ENCODE measurements at regions not wholly inside any gene's neighbourhood (a gene's known extent, or its start where the extent isn't known, plus 50 kb on each side); places are given as distances from the start of the nearest gene placed in this dataset.
A peak's percentile ranks its signal among the peaks of the same experiment; 100 is the strongest.

GRCh38 chr9:7967093-7967827, 167.7 kb upstream of the DMAC1 start:
- Histone ChIP-seq H2BK5ac (ENCODE audit: low read depth, low read length) (no peak overlapping the region), H2AFZ (ENCODE audit: low read length) (peak overlapping the region; percentile 36; the same call in 1 of the 2 replicates), H2BK120ac (replicated peaks; ENCODE audit: low read depth, low read length) (no peak overlapping the region), H3K18ac (ENCODE audit: extremely low read depth, low read length) (no peak overlapping the region; the same call in 1 of the 2 replicates), H3K4me2 (ENCODE audit: insufficient read depth in 1 of 2, low read depth in 2 of 2, low read length in 2 of 2) (no peak overlapping the region), H3K9ac (replicated peaks in 1 of 4; ENCODE audit: extremely low read depth in 1 of 4, low read depth in 3 of 4, low read length in 3 of 4) (no peak overlapping the region), H3K4ac (replicated peaks; ENCODE audit: insufficient read length, low read depth, low read length) (no peak overlapping the region), H2BK20ac (ENCODE audit: low read length) (no peak overlapping the region), H2BK15ac (ENCODE audit: low read length) (0 out of 2 replicates have a peak overlapping the region, but pooled peaks have one; percentile 2), H4K5ac (ENCODE audit: insufficient read length, low read depth, low read length) (no peak overlapping the region), H3K56ac (replicated peaks; ENCODE audit: insufficient read length, low read depth, low read length) (no peak overlapping the region), H3K4me3 (ENCODE audit: extremely low read depth in 1 of 4, insufficient read depth in 2 of 4, low read depth in 3 of 4, low read length in 4 of 4) (no peak overlapping the region), H3K36me3 (ENCODE audit: control insufficient read depth in 2 of 4, insufficient read depth in 4 of 4, low read length in 3 of 4) (no peaks in the 10 kb centered on the region), H3K27me3 (replicated peaks in 1 of 4; ENCODE audit: control insufficient read depth in 3 of 4, extremely low read depth in 1 of 4, insufficient read depth in 3 of 4, low read length in 3 of 4) (no peaks in the 10 kb centered on the region), H3K9me3 (ENCODE audit: insufficient read depth in 2 of 2, low read depth in 1 of 2, low read length in 1 of 2) (no peaks in the 10 kb centered on the region), H3K79me1 (ENCODE audit: low read depth, low read length) (no peaks in the 10 kb centered on the region), H3K23ac (ENCODE audit: insufficient read length) (no peak overlapping the region), H3K79me2 (ENCODE audit: control insufficient read depth in 1 of 2, insufficient read depth in 2 of 2, low read length in 2 of 2) (no peaks in the 10 kb centered on the region), H3K27ac (ENCODE audit: low read depth, low read length) (no peak overlapping the region), H2AK5ac (ENCODE audit: low read depth, low read length) (peak overlapping the region; percentile 15; the same call in 1 of the 2 replicates), H4K91ac (replicated peaks; ENCODE audit: insufficient read length, low read length) (no peak overlapping the region), H3K23me2 (ENCODE audit: low read depth, low read length) (no peaks in the 10 kb centered on the region), H3K14ac (ENCODE audit: insufficient read length) (no peak overlapping the region), H2BK12ac (ENCODE audit: low read depth, low read length) (no peak overlapping the region), H4K20me1 (replicated peaks in 1 of 2; ENCODE audit: control insufficient read depth in 1 of 2, insufficient read depth in 2 of 2, low read length in 2 of 2) (no peaks in the 10 kb centered on the region), H3K4me1 (replicated peaks in 1 of 4; ENCODE audit: control insufficient read depth in 3 of 4, insufficient read depth in 4 of 4, low read length in 3 of 4) (peaks cover 0 to 11% (median 0%) of the 10 kb centered on the region in 4 experiments; a peak in 1 of 7 replicates), H4K8ac (ENCODE audit: extremely low read depth, insufficient read depth, low read length) (no peak overlapping the region)
- FAIRE-seq, result no peak
- DNase-seq (ENCODE audit: low read depth in 1 of 2, low spot score in 2 of 2), result no peak
- TF ChIP-seq EP300 (IDR thresholded peaks at IDR 0.05; ENCODE audit: borderline replicate concordance in 1 of 2, low read depth in 2 of 2, low read length in 2 of 2) (no peak), SRF (IDR thresholded peaks at IDR 0.05; ENCODE audit: low read depth, low read length) (no peak), ASH2L (IDR thresholded peaks at IDR 0.05; ENCODE audit: low read length) (no peak), SAP30 (IDR thresholded peaks at IDR 0.05; ENCODE audit: insufficient read depth, insufficient replicate concordance, low read length) (no peak), TCF12 (IDR thresholded peaks at IDR 0.05; ENCODE audit: low read depth, low read length) (no peak), PHF8 (conservative IDR thresholded peaks at IDR 0.05; ENCODE audit: low read depth, low read length) (no peak)
- ChIA-PET POLR2A (ENCODE audit: partially characterized antibody) (no interaction called here), CTCF (ENCODE audit: partially characterized antibody) (interaction anchor here (0.5 to 1.3 kb wide), 3 partner anchors 29 to 431 kb away, joined by 3 to 4 read pairs (median 3); no protein-coding TSS in a partner anchor)
- 88% methylated on average over 7 of the region's 7 CpGs; no CpG with 5 or more reads in 1 of the 2 experiments for WGBS, 2 experiments (ENCODE audit: extremely low coverage in 1 of 2, insufficient coverage in 1 of 2, insufficient read length in 1 of 2, insufficient replicate concordance in 2 of 2, low coverage in 1 of 2, low lambda C conversion rate in 2 of 2, missing lambda C conversion rate in 1 of 2)
